Lower lobe of right lung (tissue), 2 donors: ENCODE measurements at regions not wholly inside any gene's neighbourhood (a gene's known extent, or its start where the extent isn't known, plus 50 kb on each side); places are given as distances from the start of the nearest gene placed in this dataset.

Source experiments
- ATAC-seq, 2 donors: fragments of 200-7000 bp; cut with Tn5 transposase; one replicate each; pipeline ENCODE4 v1.9.1; 2020 to 2022; ENCODE audit warnings: mild to moderate bottlenecking in 2 of 2, moderate library complexity in 2 of 2
- DNase-seq: peaks from one replicate; pipeline ENCODE4 v3.0.0-alpha.2; 2020
- H3K27ac ChIP-seq: fragments of 200-600 bp; one replicate; pipeline ENCODE4 v1.8.0; 2022
- H3K27me3 ChIP-seq: fragments of 200-600 bp; one replicate; pipeline ENCODE4 v1.8.0; 2022; ENCODE audit warnings: low read depth
- H3K36me3 ChIP-seq: fragments of 200-600 bp; one replicate; pipeline ENCODE4 v1.8.0; 2022; ENCODE audit warnings: mild to moderate bottlenecking
- H3K4me1 ChIP-seq: fragments of 200-600 bp; one replicate; pipeline ENCODE4 v1.8.0; 2022
- H3K4me3 ChIP-seq: fragments of 200-600 bp; one replicate; pipeline ENCODE4 v1.8.0; 2022; ENCODE audit warnings: mild to moderate bottlenecking
- H3K9me3 ChIP-seq: fragments of 200-600 bp; one replicate; pipeline ENCODE4 v1.8.0; 2022
- intact Hi-C: fragments of 100-400 bp; cut with DNase I; formaldehyde crosslinking; loops from one replicate; pipeline ENCODE4 v1.11.0; 2022
- TF ChIP-seq, protein P1 (sequence below): fragments of 200-600 bp; IDR thresholded peaks from one replicate; pipeline ENCODE4 v1.8.0; 2022; ENCODE audit warnings: antibody characterized with exemption, mild to moderate bottlenecking
- donor health status: DM: no; HTN: yes; CAD: no; lungs with severe emphysema.

GRCh38 chr3:73924048-73924447, 299.3 kb upstream of the PDZRN3 start:
- ATAC-seq (no peak), DNase-seq (no peak)
- TF ChIP-seq, protein P1, sequence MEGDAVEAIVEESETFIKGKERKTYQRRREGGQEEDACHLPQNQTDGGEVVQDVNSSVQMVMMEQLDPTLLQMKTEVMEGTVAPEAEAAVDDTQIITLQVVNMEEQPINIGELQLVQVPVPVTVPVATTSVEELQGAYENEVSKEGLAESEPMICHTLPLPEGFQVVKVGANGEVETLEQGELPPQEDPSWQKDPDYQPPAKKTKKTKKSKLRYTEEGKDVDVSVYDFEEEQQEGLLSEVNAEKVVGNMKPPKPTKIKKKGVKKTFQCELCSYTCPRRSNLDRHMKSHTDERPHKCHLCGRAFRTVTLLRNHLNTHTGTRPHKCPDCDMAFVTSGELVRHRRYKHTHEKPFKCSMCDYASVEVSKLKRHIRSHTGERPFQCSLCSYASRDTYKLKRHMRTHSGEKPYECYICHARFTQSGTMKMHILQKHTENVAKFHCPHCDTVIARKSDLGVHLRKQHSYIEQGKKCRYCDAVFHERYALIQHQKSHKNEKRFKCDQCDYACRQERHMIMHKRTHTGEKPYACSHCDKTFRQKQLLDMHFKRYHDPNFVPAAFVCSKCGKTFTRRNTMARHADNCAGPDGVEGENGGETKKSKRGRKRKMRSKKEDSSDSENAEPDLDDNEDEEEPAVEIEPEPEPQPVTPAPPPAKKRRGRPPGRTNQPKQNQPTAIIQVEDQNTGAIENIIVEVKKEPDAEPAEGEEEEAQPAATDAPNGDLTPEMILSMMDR: no peak

DNA sequence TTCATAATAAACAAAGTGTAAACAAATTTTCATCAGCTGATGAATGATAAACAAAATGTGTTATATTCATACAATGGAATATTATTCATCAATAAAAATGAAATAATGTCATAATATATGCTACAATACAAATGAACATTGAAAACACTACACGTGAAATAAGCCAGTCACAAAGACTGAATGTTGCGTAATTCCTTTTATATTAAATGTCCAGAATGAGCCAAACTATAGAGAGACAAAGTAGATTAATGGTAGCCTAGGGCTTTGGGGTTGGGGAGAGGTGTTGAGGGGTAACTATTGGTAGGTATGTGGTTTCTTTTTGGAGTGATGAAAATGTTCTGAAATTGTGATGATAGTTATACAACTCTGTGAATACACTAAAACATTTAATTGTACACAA, 292.9 kb upstream of the PDZRN3 start:
- TF ChIP-seq, protein P1: no peak
- H3K9me3 ChIP-seq: no peaks in the 10 kb centered on the region
- H3K27ac ChIP-seq: no peak overlapping the region
- H3K4me1 ChIP-seq: no peaks in the 10 kb centered on the region
- intact Hi-C loops: no loop called here
- no peaks in the 10 kb centered on the region for H3K36me3 ChIP-seq
- ATAC-seq: no peak
- H3K27me3 ChIP-seq: no peaks in the 10 kb centered on the region
- DNase-seq: no peak
- H3K4me3 ChIP-seq: no peak overlapping the region

More at GRCh38 chr3:73924048-73924447, 299.3 kb upstream of the PDZRN3 start:
- Histone ChIP-seq H3K36me3 (no peaks in the 10 kb centered on the region), H3K27me3 (no peaks in the 10 kb centered on the region), H3K4me3 (no peak overlapping the region), H3K27ac (no peak overlapping the region), H3K4me1 (no peaks in the 10 kb centered on the region), H3K9me3 (no peaks in the 10 kb centered on the region)
- intact Hi-C loops: no loop called here

GRCh38 chr3:73915886-73916285, 291.1 kb upstream of the PDZRN3 start:
- Histone ChIP-seq H3K4me1 (no peaks in the 10 kb centered on the region), H3K27ac (no peak overlapping the region), H3K9me3 (no peaks in the 10 kb centered on the region), H3K4me3 (no peak overlapping the region), H3K36me3 (no peaks in the 10 kb centered on the region), H3K27me3 (no peaks in the 10 kb centered on the region)
- no peak for ATAC-seq
- intact Hi-C loops: no loop called here
- DNase-seq: no peak
- TF ChIP-seq, protein P1: no peak

DNA sequence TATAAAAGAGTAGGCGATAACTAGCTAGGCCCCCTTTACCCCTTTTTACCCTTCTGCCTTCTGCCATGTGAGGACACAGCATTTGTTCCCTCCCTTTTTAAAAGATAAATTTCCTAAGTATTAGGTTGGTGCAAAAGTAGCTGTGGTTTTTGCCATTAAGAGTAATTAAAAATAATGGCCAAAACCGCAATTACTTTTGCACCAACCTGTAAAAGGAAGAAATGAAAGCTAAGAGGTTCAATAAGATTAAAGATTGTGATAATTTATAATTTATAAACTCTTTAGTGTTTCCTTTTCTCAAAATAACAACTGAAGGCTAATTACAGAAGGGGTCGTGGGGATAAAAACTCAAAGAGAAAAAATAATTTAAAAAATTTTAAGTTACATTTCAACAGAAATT, 283.5 kb upstream of the PDZRN3 start:
- Histone ChIP-seq H3K36me3 (no peaks in the 10 kb centered on the region), H3K9me3 (no peaks in the 10 kb centered on the region), H3K27me3 (no peaks in the 10 kb centered on the region), H3K4me1 (no peaks in the 10 kb centered on the region), H3K27ac (no peak overlapping the region), H3K4me3 (no peak overlapping the region)
- intact Hi-C loops: no loop called here
- TF ChIP-seq, protein P1: no peak
- ATAC-seq (no peak), DNase-seq (no peak)

GRCh38 chr3:73901686-73902085, 276.9 kb upstream of the PDZRN3 start:
- H3K9me3 ChIP-seq: no peaks in the 10 kb centered on the region
- H3K4me3 ChIP-seq: no peak overlapping the region
- TF ChIP-seq, protein P1: no peak
- DNase-seq: no peak
- H3K27me3 ChIP-seq: no peaks in the 10 kb centered on the region
- ATAC-seq: no peak
- no peak overlapping the region for H3K27ac ChIP-seq
- H3K4me1 ChIP-seq: no peaks in the 10 kb centered on the region
- intact Hi-C loops: no loop called here
- H3K36me3 ChIP-seq: no peaks in the 10 kb centered on the region
